HG02571 (cell line): ENCODE measurements at regions not wholly inside any gene's neighbourhood (a gene's known extent, or its start where the extent isn't known, plus 50 kb on each side); places are given as distances from the start of the nearest gene placed in this dataset.
"Not testable (repeated sequence)": the region's sequence is repeated elsewhere in the genome, so short reads cannot be mapped to it uniquely, and the experiment has no call there.

Experiments
- ATAC-seq: cut with Tn5 transposase; IDR thresholded peaks from one replicate; pipeline ENCODE4 v1.9.1; 2021; ENCODE audit warnings: mild to moderate bottlenecking, moderate library complexity; ENCODE audit not compliant: unreplicated experiment

- ATAC-seq = no peak
Measured at GRCh38 chr18:4557502-4557901, 102.4 kb upstream of the DLGAP1 start.

GRCh38 chr18:4551001-4551360 is 95.9 kb upstream of the DLGAP1 start:
- ATAC-seq = no peak

DNA sequence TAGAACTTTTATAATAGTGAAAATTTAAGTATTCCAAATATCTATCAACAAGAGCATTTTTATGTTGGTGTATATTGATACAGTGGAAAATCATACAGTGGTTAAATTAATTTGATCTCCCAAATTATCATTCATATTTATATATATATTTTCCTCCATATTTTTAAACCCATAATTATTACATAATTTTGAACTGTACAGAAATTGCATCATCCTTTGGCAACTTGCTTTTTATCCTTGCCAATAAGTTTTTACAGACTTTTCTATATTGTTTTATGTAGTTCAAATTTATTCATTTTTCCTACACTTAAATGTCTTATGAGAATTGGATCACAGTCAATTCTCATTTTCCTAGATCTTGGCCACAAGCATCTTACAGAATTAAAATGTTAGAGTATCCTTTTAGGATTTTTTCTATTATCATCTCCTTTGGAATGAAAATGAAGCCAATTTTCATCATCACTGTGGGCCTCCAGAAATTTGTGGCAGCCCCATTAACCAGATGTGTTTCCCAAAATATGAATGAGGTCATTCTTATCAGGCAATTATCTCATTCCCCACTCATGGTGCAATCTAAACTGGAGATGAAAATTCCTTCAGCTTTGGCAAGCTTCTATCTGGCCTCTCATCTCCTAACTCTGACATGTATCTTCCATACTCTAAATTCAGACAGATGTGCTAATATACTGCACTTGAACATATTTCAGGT is 94.2 kb upstream of the DLGAP1 start:
- ATAC-seq = no peak

GRCh38 chr18:4547126-4547525 is 92.0 kb upstream of the DLGAP1 start:
- no peak for ATAC-seq

DNA sequence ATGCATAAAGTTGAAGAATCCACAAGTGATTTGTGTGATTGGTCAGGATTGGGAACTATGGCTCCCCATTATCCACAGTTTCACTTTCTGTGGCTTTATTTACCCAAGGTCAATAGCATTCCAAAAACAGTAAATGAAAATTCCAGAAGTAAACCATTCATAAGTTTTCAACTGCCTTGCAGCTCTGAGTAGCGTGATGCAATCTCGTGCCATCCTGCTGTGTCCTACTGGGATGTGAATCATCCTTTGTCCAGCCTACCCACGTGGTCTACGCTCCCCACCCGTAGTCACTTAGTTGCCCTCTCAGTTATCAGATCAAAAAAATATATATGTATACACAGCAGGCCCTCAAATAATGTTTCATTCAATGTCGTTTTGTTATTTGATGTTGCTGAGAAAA is 89.0 kb upstream of the DLGAP1 start:
- ATAC-seq = no peak

DNA sequence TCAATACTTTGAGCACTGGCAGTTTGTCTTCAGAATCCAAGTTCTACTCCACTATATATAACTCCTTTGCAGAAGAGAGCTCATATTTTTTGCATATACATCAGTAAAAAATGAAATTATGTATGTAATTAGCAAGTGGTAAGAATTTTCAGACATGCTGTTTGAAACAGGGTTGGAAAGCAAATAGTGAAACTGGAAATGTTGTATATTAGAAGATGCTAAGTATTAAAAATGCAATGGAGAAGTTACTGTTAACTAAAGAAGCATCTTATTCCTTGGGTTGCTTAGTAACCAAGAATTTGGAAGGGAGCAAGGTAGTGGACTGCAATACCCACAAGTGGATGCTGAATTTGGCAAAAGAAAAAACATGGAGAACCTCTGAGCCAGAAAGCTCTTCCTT is 88.6 kb upstream of the DLGAP1 start:
- no peak for ATAC-seq

DNA sequence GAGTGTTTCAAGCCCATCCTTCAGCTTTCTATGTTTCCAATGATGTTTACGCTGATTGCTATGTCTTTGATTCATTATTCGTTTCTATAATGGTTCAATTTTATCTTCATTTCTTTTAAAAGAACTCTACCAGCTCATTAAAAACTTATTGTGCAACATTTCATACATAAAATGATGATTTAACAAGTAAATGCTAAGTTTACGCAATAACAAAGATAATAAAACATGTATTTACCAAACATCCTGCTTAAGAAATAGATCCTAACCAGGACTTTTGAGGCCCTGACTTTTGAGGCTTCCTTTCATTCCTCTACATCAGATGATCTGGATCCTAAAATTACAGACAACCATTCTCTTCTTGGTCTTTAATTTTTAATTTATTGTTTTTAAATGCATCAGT is 86.5 kb upstream of the DLGAP1 start:
- no peak for ATAC-seq

DNA sequence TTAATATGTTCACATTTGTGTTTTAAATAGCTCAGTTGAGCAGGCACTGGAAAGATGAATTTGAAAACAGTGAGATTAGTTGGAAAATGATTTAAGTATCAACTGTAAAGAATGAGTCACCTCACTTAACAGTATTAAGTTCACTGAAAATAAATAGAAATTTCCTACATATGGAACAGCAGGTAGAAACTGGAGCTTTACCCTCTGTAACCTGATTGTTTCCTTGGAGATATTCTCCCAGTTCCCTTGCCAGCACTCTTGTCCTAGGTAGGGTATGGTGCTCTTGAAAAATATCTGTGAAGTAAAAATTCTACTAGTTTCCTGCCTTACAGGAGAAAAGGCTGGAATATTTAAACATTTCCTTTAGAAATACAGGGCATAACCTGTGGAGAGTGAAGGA is 81.3 kb upstream of the DLGAP1 start:
- ATAC-seq = no peak

GRCh38 chr18:4528405-4528804 is 73.3 kb upstream of the DLGAP1 start:
- ATAC-seq = no peak

GRCh38 chr18:4527826-4528225 is 72.7 kb upstream of the DLGAP1 start:
- ATAC-seq = not testable (repeated sequence)

DNA sequence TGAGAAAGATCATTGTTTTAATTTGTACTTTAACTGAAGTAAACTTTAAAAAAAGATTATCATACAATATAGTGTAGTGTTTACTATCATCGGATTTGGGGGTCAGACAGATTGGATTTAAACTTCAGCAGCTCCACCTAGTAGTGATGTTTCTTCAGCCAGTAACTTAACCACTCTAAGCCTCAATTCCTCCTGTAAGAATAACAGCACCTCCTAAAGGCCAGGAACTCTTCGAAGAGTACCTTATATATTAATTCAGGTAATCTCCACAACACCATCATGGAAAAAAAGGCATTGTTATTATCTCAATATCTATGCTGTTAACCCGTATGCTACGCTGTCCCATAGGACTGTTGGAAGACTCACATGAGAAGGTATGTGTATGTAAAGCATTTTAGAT is 69.0 kb upstream of the DLGAP1 start:
- ATAC-seq = no peak

- no peak for ATAC-seq
Measured at GRCh38 chr18:4511166-4511565, 56.1 kb upstream of the DLGAP1 start.

GRCh38 chr18:4510711-4511110 is 55.6 kb upstream of the DLGAP1 start:
- ATAC-seq = no peak

DNA sequence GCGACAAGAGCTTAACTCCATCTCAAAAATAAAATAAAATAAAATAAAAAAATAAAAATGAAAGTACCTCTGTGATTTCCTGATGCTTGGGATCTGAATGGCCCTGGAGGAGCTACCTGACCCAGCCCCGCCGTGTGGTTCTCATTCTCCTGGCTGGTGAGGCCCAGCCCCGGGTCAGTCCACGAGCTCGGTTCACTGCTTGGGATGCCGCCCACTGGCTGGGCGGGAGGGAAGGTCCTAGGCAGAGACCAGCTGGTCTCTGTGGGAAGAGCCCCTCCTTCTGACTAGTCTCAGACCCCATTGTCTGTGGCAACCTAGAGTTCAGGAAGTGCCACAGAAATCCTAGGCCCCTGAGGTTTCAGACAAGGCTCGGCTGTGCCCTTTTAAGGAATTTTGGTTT is 55.1 kb upstream of the DLGAP1 start:
- no peak for ATAC-seq
